ENCODE measurements at regions not wholly inside any gene's neighbourhood (a gene's known extent, or its start where the extent isn't known, plus 50 kb on each side); places are given as distances from the start of the nearest gene placed in this dataset.

DNA sequence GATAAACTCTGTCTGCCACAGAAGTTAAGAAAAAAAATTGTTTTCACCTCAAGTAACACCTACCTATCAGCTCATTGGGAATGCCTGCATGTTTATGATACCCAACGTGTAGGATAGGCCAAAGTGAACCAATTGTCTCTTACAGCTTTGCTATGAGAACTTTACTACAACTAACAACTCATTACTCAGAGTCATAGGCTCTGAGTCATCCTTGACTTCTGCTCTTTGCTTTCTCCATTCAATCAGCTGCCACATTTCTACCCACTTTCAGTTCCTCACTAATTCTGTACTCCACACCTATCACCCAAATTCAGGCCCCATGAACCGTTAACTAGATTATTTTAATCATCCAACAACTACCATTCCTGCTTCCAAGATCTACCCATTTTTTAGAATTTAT lies 843.9 kb downstream of the TUSC7 start:
- Histone ChIP-seq H3K9me3 (no peaks in the 10 kb centered on the region), H3K27ac (no peak overlapping the region), H3K4me3 (no peak overlapping the region), H3K36me3 (no peaks in the 10 kb centered on the region), H3K4me1 (no peaks in the 10 kb centered on the region), H3K27me3 (no peaks in the 10 kb centered on the region)
- 48 to 52% methylated on average over 2 of the region's 2 CpGs for WGBS, 2 donors (ENCODE audit: low coverage in 1 of 2)
- in situ Hi-C loops (cut with MboI; ENCODE audit: low pct_ligation_motif_present in 1 of 4, low pct_unique_long_range_greater_than_20kb in 1 of 4, low sequenced_read_pairs in 3 of 4) (no loop called here), intact Hi-C loops (cut with DNase I; ENCODE audit: low total_unique reads) (no loop called here)
- DNase-seq = no peak
- TF ChIP-seq EP300 (IDR thresholded peaks at IDR 0.05; ENCODE audit: low read depth) (no peak), CTCF (IDR thresholded peaks at IDR 0.05) (no peak), POLR2AphosphoS5 (IDR thresholded peaks at IDR 0.05) (no peak), POLR2A (IDR thresholded peaks at IDR 0.05) (no peak)

GRCh38 chr3:117556646-117557407 lies 847.2 kb downstream of the TUSC7 start:
- Histone ChIP-seq H3K36me3 (no peaks in the 10 kb centered on the region), H3K27ac (no peak overlapping the region), H3K27me3 (no peaks in the 10 kb centered on the region), H3K4me3 (no peak overlapping the region), H3K9me3 (no peaks in the 10 kb centered on the region), H3K4me1 (no peaks in the 10 kb centered on the region)
- DNase-seq = no peak
- intact Hi-C loops (cut with DNase I; ENCODE audit: low total_unique reads) (no loop called here), in situ Hi-C loops (cut with MboI; ENCODE audit: low pct_ligation_motif_present in 1 of 4, low pct_unique_long_range_greater_than_20kb in 1 of 4, low sequenced_read_pairs in 3 of 4) (no loop called here)
- TF ChIP-seq CTCF (IDR thresholded peaks at IDR 0.05) (no peak), EP300 (IDR thresholded peaks at IDR 0.05; ENCODE audit: low read depth) (no peak), POLR2A (IDR thresholded peaks at IDR 0.05) (no peak), POLR2AphosphoS5 (IDR thresholded peaks at IDR 0.05) (no peak)
- WGBS, 2 donors (ENCODE audit: low coverage in 1 of 2) = 67% methylated on average over 2 of the region's 2 CpGs; no CpG with 5 or more reads in 1 of the 2 donors

GRCh38 chr3:117557464-117558090 lies 848.0 kb downstream of the TUSC7 start:
- Histone ChIP-seq H3K4me3 (no peak overlapping the region), H3K4me1 (no peaks in the 10 kb centered on the region), H3K9me3 (no peaks in the 10 kb centered on the region), H3K27ac (no peak overlapping the region), H3K36me3 (no peaks in the 10 kb centered on the region), H3K27me3 (no peaks in the 10 kb centered on the region)
- WGBS, 2 donors (ENCODE audit: low coverage in 1 of 2) = 43 to 50% methylated on average over 2 of the region's 2 CpGs
- in situ Hi-C loops (cut with MboI; ENCODE audit: low pct_ligation_motif_present in 1 of 4, low pct_unique_long_range_greater_than_20kb in 1 of 4, low sequenced_read_pairs in 3 of 4) = no loop called here
- DNase-seq = no peak
- intact Hi-C loops (cut with DNase I; ENCODE audit: low total_unique reads) = no loop called here
- TF ChIP-seq POLR2AphosphoS5 (IDR thresholded peaks at IDR 0.05) (no peak), CTCF (IDR thresholded peaks at IDR 0.05) (no peak), EP300 (IDR thresholded peaks at IDR 0.05; ENCODE audit: low read depth) (no peak), POLR2A (IDR thresholded peaks at IDR 0.05) (no peak)

- no peak for DNase-seq
- Histone ChIP-seq H3K36me3 (no peaks in the 10 kb centered on the region), H3K9me3 (no peaks in the 10 kb centered on the region), H3K4me3 (no peak overlapping the region), H3K4me1 (no peaks in the 10 kb centered on the region), H3K27me3 (no peaks in the 10 kb centered on the region), H3K27ac (no peak overlapping the region)
- TF ChIP-seq POLR2AphosphoS5 (IDR thresholded peaks at IDR 0.05) = no peak
- no peak for TF ChIP-seq POLR2A (IDR thresholded peaks at IDR 0.05)
- no peak for TF ChIP-seq EP300 (IDR thresholded peaks at IDR 0.05; ENCODE audit: low read depth)
- TF ChIP-seq CTCF (IDR thresholded peaks at IDR 0.05) = no peak
- intact Hi-C loops (cut with DNase I; ENCODE audit: low total_unique reads) (no loop called here), in situ Hi-C loops (cut with MboI; ENCODE audit: low pct_ligation_motif_present in 1 of 4, low pct_unique_long_range_greater_than_20kb in 1 of 4, low sequenced_read_pairs in 3 of 4) (no loop called here)
- 70% methylated on average over 1 of the region's 1 CpG; no CpG with 5 or more reads in 1 of the 2 donors for WGBS, 2 donors (ENCODE audit: low coverage in 1 of 2)
Measured at GRCh38 chr3:117558681-117559080, 849.1 kb downstream of the TUSC7 start.

All from transverse colon (tissue), 4 donors.